IMR-90 (cell line): ENCODE measurements at regions not wholly inside any gene's neighbourhood (a gene's known extent, or its start where the extent isn't known, plus 50 kb on each side); places are given as distances from the start of the nearest gene placed in this dataset.

Source experiments
- ATAC-seq: fragments of 200-7000 bp; cut with Tn5 transposase; 2 replicates; pipeline ENCODE4 v1.9.1; 2020; ENCODE audit warnings: low read depth, mild to moderate bottlenecking, moderate library complexity
- BruUV-seq: library from RNA; stranded (reverse); fragments of 400-500 nt; replicated peaks from 2 replicates; lab custom pipeline; 2021; lab: Mats Ljungman, UMichigan
- CTCF ChIA-PET: fragments of 300-600 bp; formaldehyde crosslinking; extraction: SDS; loops from one replicate; lab custom pipeline; 2021; ENCODE audit warnings: antibody characterized with exemption; lab: Yijun Ruan, JAX
- POLR2A ChIA-PET: fragments of 300-600 bp; sonication (Branson Sonifier 250); formaldehyde crosslinking; loops from one replicate; lab custom pipeline; 2022; ENCODE audit warnings: antibody characterized with exemption; ENCODE audit not compliant: unreplicated experiment; lab: Charles Lee
- DNase-seq: peaks from one replicate; pipeline ENCODE4 v3.0.0; 2013
- H2AFZ ChIP-seq: replicated peaks from 2 replicates; pipeline ENCODE3; 2013; ENCODE audit warnings: low read length, mild to moderate bottlenecking; ENCODE audit not compliant: poor library complexity
- H2AK5ac ChIP-seq: 2 replicates; pipeline ENCODE4 v1.6.1; 2013; ENCODE audit warnings: low read depth, low read length, inconsistent platforms
- H2AK9ac ChIP-seq: replicated peaks from 2 replicates; pipeline ENCODE3; 2013; ENCODE audit warnings: mild to moderate bottlenecking, low read depth, low read length, moderate library complexity; ENCODE audit not compliant: poor library complexity
- H2BK120ac ChIP-seq: 2 replicates; pipeline ENCODE4 v1.6.1; 2013; ENCODE audit warnings: low read depth, low read length, inconsistent platforms
- H2BK15ac ChIP-seq: 3 replicates; pipeline ENCODE4 v1.6.1; 2013; ENCODE audit warnings: low read depth, low read length, inconsistent platforms
- H2BK20ac ChIP-seq: 2 replicates; pipeline ENCODE4 v1.6.1; 2013; ENCODE audit warnings: low read depth, mild to moderate bottlenecking, inconsistent platforms, low read length, moderate library complexity
- H2BK5ac ChIP-seq: 2 replicates; pipeline ENCODE4 v1.6.1; 2013; ENCODE audit warnings: mild to moderate bottlenecking, low read depth, low read length, inconsistent platforms; ENCODE audit not compliant: poor library complexity, severe bottlenecking
- H3K14ac ChIP-seq: replicated peaks from 2 replicates; pipeline ENCODE4 v1.6.1; 2013; ENCODE audit warnings: low read depth, low read length, inconsistent platforms
- H3K18ac ChIP-seq: 2 replicates; pipeline ENCODE4 v1.6.1; 2013; ENCODE audit warnings: low read depth, low read length, control low read depth
- H3K23ac ChIP-seq: 2 replicates; pipeline ENCODE4 v1.6.1; 2013; ENCODE audit warnings: low read depth, low read length, inconsistent platforms
- H3K27ac ChIP-seq: 2 replicates; pipeline ENCODE4 v1.5.1; 2013; ENCODE audit warnings: mild to moderate bottlenecking, control low read depth, low read length; ENCODE audit not compliant: insufficient read depth
- H3K27me3 ChIP-seq: 2 replicates; pipeline ENCODE4 v1.6.1; 2013; ENCODE audit warnings: low read length; ENCODE audit not compliant: control insufficient read depth, insufficient read depth
- H3K36me3 ChIP-seq: 2 replicates; pipeline ENCODE4 v1.6.1; 2013; ENCODE audit warnings: low read length, mixed read lengths; ENCODE audit not compliant: control insufficient read depth, insufficient read depth
- H3K4ac ChIP-seq: 2 replicates; pipeline ENCODE4 v1.6.1; 2013; ENCODE audit warnings: low read depth, low read length, inconsistent platforms
- H3K4me1 ChIP-seq: 2 replicates; pipeline ENCODE4 v1.6.1; 2013; ENCODE audit warnings: low read length, mixed read lengths; ENCODE audit not compliant: control insufficient read depth, insufficient read depth
- H3K4me2 ChIP-seq: 2 replicates; pipeline ENCODE4 v1.6.1; 2013; ENCODE audit warnings: low read depth, mild to moderate bottlenecking, control low read depth, low read length, moderate library complexity
- H3K4me3 ChIP-seq: 2 replicates; pipeline ENCODE4 v1.5.1; 2013; ENCODE audit warnings: low read depth, mild to moderate bottlenecking, control low read depth, low read length, moderate library complexity; ENCODE audit not compliant: insufficient read depth
- H3K56ac ChIP-seq: 2 replicates; pipeline ENCODE4 v1.6.1; 2013; ENCODE audit warnings: low read length, inconsistent platforms; ENCODE audit not compliant: insufficient read depth; ENCODE audit errors: extremely low read depth
- H3K79me1 ChIP-seq, 2 experiments: 2 replicates each; pipeline ENCODE4 v1.6.1; 2013; ENCODE audit warnings: low read length in 2 of 2, inconsistent platforms in 1 of 2, low read depth in 1 of 2
- H3K9ac ChIP-seq: 2 replicates; pipeline ENCODE4 v1.6.1; 2013; ENCODE audit warnings: low read depth, low read length, control low read depth
- H3K9me1 ChIP-seq: 2 replicates; pipeline ENCODE4 v1.6.1; 2013; ENCODE audit warnings: low read length, inconsistent platforms; ENCODE audit not compliant: insufficient read depth
- H3K9me3 ChIP-seq: 2 replicates; pipeline ENCODE4 v1.6.1; 2013; ENCODE audit warnings: low read length; ENCODE audit not compliant: control insufficient read depth, insufficient read depth
- H4K20me1 ChIP-seq: 2 replicates; pipeline ENCODE4 v1.6.1; 2013; ENCODE audit warnings: low read length, inconsistent platforms; ENCODE audit not compliant: insufficient read depth
- H4K5ac ChIP-seq: 2 replicates; pipeline ENCODE4 v1.6.1; 2013; ENCODE audit warnings: mild to moderate bottlenecking, low read depth, low read length, control low read depth
- H4K8ac ChIP-seq, 2 experiments: 2 replicates each; pipeline ENCODE4 v1.6.1; 2013; ENCODE audit warnings: low read depth in 2 of 2, low read length in 2 of 2, control low read depth in 1 of 2, inconsistent platforms in 1 of 2
- H4K91ac ChIP-seq: 2 replicates; pipeline ENCODE4 v1.6.1; 2013; ENCODE audit warnings: low read depth, low read length, inconsistent platforms; ENCODE audit not compliant: insufficient read depth
- CEBPB ChIP-seq: IDR thresholded peaks from 2 replicates; pipeline ENCODE4 v1.6.1; 2012; ENCODE audit warnings: low read depth, low read length, improper control_type of control experiment
- NFE2L2 ChIP-seq: fragments of 150-350 bp; IDR thresholded peaks from 2 replicates; pipeline ENCODE4 v1.6.1; 2016; ENCODE audit warnings: low read depth, mild to moderate bottlenecking, low read length
- POLR2A ChIP-seq: IDR thresholded peaks from 2 replicates; pipeline ENCODE4 v1.6.1; 2012; ENCODE audit warnings: mild to moderate bottlenecking, low read depth, low read length
- RAD21 ChIP-seq: IDR thresholded peaks from 2 replicates; pipeline ENCODE4 v1.6.1; 2012; ENCODE audit warnings: low read length, improper control_type of control experiment
- RCOR1 ChIP-seq: IDR thresholded peaks from 2 replicates; pipeline ENCODE4 v1.6.1; 2012; ENCODE audit warnings: mild to moderate bottlenecking, low read length, improper control_type of control experiment; ENCODE audit not compliant: insufficient replicate concordance
- SMC3 ChIP-seq: fragments of 150-350 bp; IDR thresholded peaks from 2 replicates; pipeline ENCODE4 v1.6.1; 2016; ENCODE audit warnings: low read depth, mild to moderate bottlenecking, antibody characterized with exemption, low read length, moderate library complexity
- WGBS, 2 experiments: methylation state at CpG; one replicate each; pipeline versions ENCODE4 v1.1.5 to v1.1.7; 2013; ENCODE audit warnings: missing lambda C conversion rate in 2 of 2; ENCODE audit not compliant: insufficient read length in 1 of 2; ENCODE audit errors: extremely low coverage in 2 of 2; 5-methylcytosine and 5-hydroxymethylcytosine counted together
- dilution Hi-C: fragments of 300-500 bp; cut with HindIII; formaldehyde crosslinking; loops from one replicate; pipeline ENCODE4 v1.14.3; 2018; ENCODE audit warnings: low sequenced_read_pairs; ENCODE audit not compliant: unreplicated experiment
- in situ Hi-C: fragments of 300-500 bp; cut with MboI; formaldehyde crosslinking; loops from 3 replicates; pipeline ENCODE4 v1.14.3; 2019; ENCODE audit warnings: low sequenced_read_pairs, inconsistent platforms, mixed read lengths
- intact Hi-C: fragments of 100-400 bp; cut with micrococcal nuclease; formaldehyde crosslinking; loops from 2 replicates; pipeline ENCODE4 v1.10.0; 2022
- TF ChIP-seq, protein P1 (sequence below): conservative IDR thresholded peaks from 2 replicates; pipeline ENCODE4 v1.5.1; 2012; ENCODE audit warnings: mild to moderate bottlenecking, low read depth, low read length, improper control_type of control experiment

DNA sequence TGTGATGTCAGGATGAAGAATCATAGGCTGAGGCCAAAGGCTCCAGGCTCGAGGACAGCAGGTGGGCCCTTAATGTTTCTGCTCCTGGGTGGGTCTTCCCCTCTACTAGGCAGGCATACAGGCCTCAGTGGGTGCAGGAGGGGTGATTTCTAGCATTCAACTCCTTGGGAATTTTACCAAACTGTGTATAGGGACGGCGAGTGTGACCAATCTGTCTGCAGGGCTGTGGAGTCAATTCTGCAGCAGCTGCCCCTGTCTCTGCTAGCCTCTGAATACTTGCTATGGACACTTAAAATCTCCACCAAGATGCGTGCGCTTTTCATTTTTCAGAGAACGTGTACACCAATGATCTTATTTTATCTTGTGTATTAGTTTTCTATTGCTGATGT is 115.5 kb downstream of the WDR11 start:
- H3K9me1 ChIP-seq = no peaks in the 10 kb centered on the region
- H2BK120ac ChIP-seq = no peak overlapping the region
- H3K79me1 ChIP-seq = no peaks in the 10 kb centered on the region
- no peak overlapping the region for H3K27ac ChIP-seq
- no peak overlapping the region for H3K4ac ChIP-seq
- TF ChIP-seq POLR2A (no peak), SMC3 (no peak), NFE2L2 (no peak), CEBPB (no peak), RCOR1 (no peak), RAD21 (no peak)
- TF ChIP-seq, protein P1, sequence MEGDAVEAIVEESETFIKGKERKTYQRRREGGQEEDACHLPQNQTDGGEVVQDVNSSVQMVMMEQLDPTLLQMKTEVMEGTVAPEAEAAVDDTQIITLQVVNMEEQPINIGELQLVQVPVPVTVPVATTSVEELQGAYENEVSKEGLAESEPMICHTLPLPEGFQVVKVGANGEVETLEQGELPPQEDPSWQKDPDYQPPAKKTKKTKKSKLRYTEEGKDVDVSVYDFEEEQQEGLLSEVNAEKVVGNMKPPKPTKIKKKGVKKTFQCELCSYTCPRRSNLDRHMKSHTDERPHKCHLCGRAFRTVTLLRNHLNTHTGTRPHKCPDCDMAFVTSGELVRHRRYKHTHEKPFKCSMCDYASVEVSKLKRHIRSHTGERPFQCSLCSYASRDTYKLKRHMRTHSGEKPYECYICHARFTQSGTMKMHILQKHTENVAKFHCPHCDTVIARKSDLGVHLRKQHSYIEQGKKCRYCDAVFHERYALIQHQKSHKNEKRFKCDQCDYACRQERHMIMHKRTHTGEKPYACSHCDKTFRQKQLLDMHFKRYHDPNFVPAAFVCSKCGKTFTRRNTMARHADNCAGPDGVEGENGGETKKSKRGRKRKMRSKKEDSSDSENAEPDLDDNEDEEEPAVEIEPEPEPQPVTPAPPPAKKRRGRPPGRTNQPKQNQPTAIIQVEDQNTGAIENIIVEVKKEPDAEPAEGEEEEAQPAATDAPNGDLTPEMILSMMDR = no peak
- no peak overlapping the region for H3K23ac ChIP-seq
- no peak overlapping the region for H3K56ac ChIP-seq
- no peak overlapping the region for H4K5ac ChIP-seq
- dilution Hi-C loops (no loop called here), in situ Hi-C loops (no loop called here), intact Hi-C loops (no loop called here)
- no peak overlapping the region for H2AFZ ChIP-seq
- no peaks in the 10 kb centered on the region for H3K4me1 ChIP-seq
- ATAC-seq = no peak
- H3K4me2 ChIP-seq = no peak overlapping the region
- H2AK9ac ChIP-seq = no peak overlapping the region
- no peak overlapping the region for H2BK15ac ChIP-seq
- no peak overlapping the region for H3K14ac ChIP-seq
- H4K8ac ChIP-seq = no peak overlapping the region
- 42% methylated on average over 2 of the region's 6 CpGs; no CpG with 5 or more reads in 1 of the 2 experiments for WGBS, 2 experiments
- no peak for DNase-seq
- H3K9ac ChIP-seq = no peak overlapping the region
- H3K18ac ChIP-seq = no peak overlapping the region
- BruUV-seq = no TSS peak
- no peaks in the 10 kb centered on the region for H3K36me3 ChIP-seq
- no peak overlapping the region for H2BK5ac ChIP-seq
- no peaks in the 10 kb centered on the region for H4K20me1 ChIP-seq
- H4K91ac ChIP-seq = no peak overlapping the region
- no peaks in the 10 kb centered on the region for H3K27me3 ChIP-seq
- H2BK20ac ChIP-seq = no peak overlapping the region
- POLR2A ChIA-PET = no interaction called here
- no peak overlapping the region for H3K4me3 ChIP-seq
- no peak overlapping the region for H2AK5ac ChIP-seq
- CTCF ChIA-PET = no interaction called here
- peaks cover 2% of the 10 kb centered on the region for H3K9me3 ChIP-seq
